NCI-H345 (cell line): ENCODE measurements at regions not wholly inside any gene's neighbourhood (a gene's known extent, or its start where the extent isn't known, plus 50 kb on each side); places are given as distances from the start of the nearest gene placed in this dataset.
"Not testable (repeated sequence)": the region's sequence is repeated elsewhere in the genome, so short reads cannot be mapped to it uniquely, and the experiment has no call there.

Experiments used
- DNase-seq: peaks from one replicate; lab custom pipeline; 2025; lab: John Stamatoyannopoulos, UW

GRCh38 chr2:145799595-145800108 lies 1279.7 kb upstream of the ZEB2 start:
- DNase-seq, result no peak

- no peak for DNase-seq
These were observed 1278.5 kb upstream of the ZEB2 start for GRCh38 chr2:145798419-145798818.

GRCh38 chr2:145797692-145798091 lies 1277.8 kb upstream of the ZEB2 start:
- no peak for DNase-seq

- no peak for DNase-seq
These were observed 1272.8 kb upstream of the ZEB2 start for GRCh38 chr2:145792745-145793144.

- no peak for DNase-seq
These were observed 1269.7 kb upstream of the ZEB2 start for GRCh38 chr2:145789636-145790035.

- not testable (repeated sequence) for DNase-seq
These were observed 1267.9 kb upstream of the ZEB2 start for GRCh38 chr2:145787597-145788361.

- DNase-seq, result not testable (repeated sequence)
These were observed 1262.7 kb upstream of the ZEB2 start for GRCh38 chr2:145782607-145783006.

- DNase-seq, result no peak
These were observed 1258.0 kb upstream of the ZEB2 start for GRCh38 chr2:145777914-145778313.

- DNase-seq, result no peak
These were observed 1257.4 kb upstream of the ZEB2 start for GRCh38 chr2:145777297-145777696.

GRCh38 chr2:145775591-145775990 lies 1255.7 kb upstream of the ZEB2 start:
- DNase-seq, result no peak

GRCh38 chr2:145771525-145771924 lies 1251.6 kb upstream of the ZEB2 start:
- DNase-seq, result no peak

GRCh38 chr2:145769011-145769716 lies 1249.2 kb upstream of the ZEB2 start:
- no peak for DNase-seq

- no peak for DNase-seq
These were observed 1246.0 kb upstream of the ZEB2 start for GRCh38 chr2:145765874-145766273.

- peak; percentile 83 for DNase-seq
These were observed 1244.7 kb upstream of the ZEB2 start for GRCh38 chr2:145764631-145765030.

- DNase-seq, result no peak
These were observed 1241.1 kb upstream of the ZEB2 start for GRCh38 chr2:145760781-145761649.

GRCh38 chr2:145759228-145759915 lies 1239.5 kb upstream of the ZEB2 start:
- DNase-seq, result no peak

- no peak for DNase-seq
These were observed 1237.8 kb upstream of the ZEB2 start for GRCh38 chr2:145757503-145758246.

- DNase-seq, result no peak
These were observed 1235.3 kb upstream of the ZEB2 start for GRCh38 chr2:145755019-145755837.

- no peak for DNase-seq
These were observed 1234.0 kb upstream of the ZEB2 start for GRCh38 chr2:145753966-145754365.

- no peak for DNase-seq
These were observed 1233.2 kb upstream of the ZEB2 start for GRCh38 chr2:145753041-145753608.
